SHP77 treated with DMSO at 0.1 percent for 48 hours (cell line): ENCODE measurements at regions not wholly inside any gene's neighbourhood (a gene's known extent, or its start where the extent isn't known, plus 50 kb on each side); places are given as distances from the start of the nearest gene placed in this dataset.

Experiments
- DNase-seq: peaks from one replicate; lab custom pipeline; 2025; lab: John Stamatoyannopoulos, UW

DNA sequence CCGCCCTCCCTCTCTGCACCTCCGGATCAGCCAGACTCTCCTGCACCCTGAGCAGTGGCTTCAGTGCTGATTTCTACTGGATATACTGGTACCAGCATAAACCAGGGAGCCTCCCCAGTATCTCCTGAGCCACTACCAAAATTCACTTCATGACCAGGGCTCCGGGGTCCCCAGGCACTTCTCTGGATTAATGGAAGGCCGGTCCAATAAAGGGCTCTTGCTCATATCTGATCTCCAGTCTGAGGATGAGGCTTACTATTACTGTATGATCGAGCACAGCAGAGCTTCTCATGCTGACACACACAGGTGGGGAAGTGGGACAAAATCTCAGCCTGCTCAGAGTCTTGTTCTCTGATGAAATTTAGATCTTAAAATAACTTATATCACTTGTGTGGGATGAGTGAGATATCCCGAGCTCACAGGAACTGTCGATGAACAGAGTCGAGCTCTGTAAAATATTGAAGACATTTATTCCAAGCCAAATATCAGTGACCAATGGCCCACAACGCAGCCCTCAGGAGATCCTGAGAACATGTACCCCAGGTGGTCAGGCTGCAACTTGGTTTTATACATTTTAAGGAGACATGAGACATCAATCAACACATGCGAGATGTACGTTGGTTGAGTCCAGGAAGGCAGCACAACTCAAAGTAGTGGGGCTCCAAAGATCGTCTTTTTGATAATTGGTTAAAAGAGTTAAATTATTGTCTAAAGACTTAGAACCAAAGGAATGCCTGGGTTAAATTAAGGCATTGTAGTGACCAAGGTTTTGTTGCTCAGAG is 93.0 kb upstream of the TOP3B start:
- no peak for DNase-seq

DNA sequence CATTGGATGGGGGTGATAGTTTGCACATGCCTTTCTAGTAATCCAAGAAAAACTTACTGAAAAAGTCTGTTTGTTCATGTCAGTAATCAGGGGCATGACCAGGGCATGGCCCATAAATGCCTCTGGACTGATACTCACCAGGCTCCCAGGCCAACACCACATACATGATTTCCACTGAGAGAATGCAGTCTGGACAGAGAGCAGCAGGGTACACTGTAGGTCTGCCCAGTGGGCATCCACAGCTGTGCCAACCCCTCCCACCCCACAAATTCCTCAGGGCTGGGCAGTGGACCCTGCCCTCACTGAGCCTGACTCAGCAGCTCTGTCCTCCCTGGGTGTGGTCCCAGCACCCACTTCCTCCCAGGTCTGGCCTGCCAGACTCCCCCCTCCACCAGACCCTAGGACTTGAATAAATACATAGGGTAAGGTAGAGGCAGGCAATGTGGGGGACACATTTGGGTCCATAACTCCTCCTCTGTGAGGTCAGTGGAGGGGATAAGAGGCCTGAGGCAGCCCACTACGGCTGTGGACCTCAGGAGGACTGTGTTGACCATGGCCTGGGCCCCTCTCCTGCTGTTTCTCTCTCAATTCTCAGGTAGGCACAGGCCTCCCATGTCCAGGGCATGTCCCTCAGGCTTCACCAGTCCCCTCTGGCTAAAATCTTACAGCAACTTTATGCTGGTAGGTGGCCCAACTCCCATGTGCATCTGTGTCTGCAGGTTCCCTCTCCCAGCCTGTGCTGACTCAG is 92.2 kb upstream of the TOP3B start:
- DNase-seq = no peak

DNA sequence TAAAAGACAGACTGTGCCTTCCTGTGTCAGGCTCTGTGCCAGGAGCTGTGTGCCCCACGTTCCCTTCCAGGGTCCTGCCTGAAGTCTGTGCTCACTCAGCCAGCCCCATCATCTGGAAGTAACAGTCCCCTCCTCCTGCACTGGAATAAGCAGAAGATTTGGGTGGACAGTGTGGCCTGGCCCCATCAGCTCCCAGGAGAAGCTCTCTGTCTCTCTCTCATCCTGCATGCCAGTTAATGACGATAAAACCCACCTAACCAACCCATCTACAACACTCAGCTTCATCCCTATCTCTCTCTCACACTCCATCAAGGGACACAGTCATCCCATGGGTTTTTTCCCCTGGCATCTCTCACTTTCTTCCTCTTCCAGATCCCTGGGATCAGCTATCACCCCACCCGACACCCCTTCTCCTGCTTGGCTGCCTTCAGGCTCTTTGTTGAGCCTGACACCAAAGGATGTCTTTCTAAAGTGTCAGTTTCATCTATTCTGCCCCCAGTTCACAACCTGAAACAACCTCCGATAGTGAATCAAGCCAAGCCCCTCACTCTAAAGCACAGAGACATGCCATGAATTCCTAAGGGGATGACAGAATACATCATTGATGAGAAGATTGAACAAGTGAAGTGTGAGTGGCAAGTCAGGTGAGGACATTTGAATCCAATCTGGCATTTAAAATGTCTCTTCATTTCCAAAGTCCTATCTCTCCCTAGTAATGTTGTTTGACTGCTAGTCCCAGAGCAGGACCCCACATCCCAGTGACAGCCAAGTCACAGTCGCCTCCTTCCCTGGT is 91.4 kb upstream of the TOP3B start:
- DNase-seq = no peak

GRCh38 chr22:22072169-22072836 is 89.7 kb upstream of the TOP3B start:
- DNase-seq = no peak

DNA sequence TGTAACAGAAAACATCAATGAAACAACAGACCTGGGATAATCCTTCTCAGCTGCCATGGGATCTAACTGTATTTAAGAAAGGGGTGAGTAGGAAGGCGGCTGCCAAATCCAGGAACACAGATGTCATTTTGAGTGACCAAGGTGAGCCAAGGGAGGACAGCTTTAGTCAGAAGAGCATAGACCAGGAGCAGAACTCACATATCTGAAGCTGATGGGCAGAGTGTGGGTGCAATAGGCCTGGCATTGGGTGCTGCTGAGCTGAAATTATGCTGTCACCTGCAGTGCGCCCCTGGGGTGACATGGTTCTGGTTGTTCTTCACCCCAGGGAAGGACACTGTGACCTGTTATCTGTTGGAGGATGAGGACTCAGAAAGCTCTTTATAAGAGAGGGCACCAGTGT is 88.9 kb upstream of the TOP3B start:
- no peak for DNase-seq

GRCh38 chr22:22070371-22070824 is 87.8 kb upstream of the TOP3B start:
- no peak for DNase-seq

DNA sequence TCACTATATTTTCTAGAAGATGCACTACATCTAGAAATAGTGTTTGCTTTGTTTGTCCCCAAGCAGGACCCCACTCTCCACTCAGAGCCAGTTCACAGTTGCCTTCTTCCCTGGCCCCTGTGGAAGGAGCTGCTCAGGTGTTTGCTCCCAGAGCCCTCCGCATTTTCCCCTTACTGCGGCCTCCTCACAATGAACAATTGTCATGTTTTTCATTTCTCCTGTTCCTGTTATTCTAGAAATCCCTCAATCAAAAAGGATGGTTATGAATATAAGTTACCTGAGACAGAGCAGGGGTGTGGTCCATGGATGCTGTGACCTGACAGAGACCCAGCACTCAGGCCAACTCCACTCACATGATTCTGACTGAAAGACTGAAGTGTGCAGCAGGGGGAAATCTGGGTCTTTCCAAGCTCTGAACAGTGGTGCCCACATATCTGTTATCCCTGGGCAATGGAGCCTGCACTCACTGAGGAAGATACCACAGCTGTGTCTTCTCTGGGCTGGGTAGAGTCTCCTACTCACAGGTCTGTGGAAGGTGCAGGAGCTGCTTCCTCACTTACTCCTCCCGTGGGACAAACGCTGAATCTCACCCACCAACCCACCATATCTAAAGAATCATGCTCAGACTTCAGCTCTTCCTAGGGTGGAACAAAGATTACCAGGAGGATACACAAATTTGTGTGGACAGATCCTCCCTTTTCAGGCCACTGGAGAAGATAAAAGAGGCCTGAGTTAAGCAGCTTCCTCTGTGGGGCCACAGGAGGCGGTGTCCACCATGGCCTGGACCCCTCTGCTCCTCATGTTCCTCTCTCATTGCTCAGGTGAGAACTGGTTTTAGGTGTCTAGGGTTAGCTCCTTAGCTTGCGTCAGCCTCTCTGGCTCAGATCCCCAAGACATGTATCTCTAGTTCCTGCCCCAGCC is 87.1 kb upstream of the TOP3B start:
- no peak for DNase-seq

GRCh38 chr22:22068657-22069056 is 86.1 kb upstream of the TOP3B start:
- no peak for DNase-seq

DNA sequence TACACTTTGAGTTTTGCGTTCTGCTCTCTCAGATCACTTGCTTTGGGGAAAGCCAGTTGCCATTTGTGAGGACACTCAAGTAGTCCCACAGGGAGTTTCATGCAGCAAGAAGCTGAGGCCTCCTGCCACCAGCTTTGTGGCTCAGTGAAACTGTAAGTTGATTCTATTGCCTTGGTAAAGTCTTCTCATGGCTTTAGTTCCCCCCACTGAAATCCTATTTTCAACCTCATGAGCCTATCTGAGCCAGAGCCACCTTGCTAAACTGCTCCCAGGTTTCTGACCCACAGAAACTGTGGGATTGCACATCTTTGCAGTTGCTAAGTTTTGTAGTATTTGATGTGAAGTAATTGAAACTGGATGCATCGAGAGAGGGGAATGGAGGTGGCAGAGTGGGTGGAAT is 85.4 kb upstream of the TOP3B start:
- no peak for DNase-seq

DNA sequence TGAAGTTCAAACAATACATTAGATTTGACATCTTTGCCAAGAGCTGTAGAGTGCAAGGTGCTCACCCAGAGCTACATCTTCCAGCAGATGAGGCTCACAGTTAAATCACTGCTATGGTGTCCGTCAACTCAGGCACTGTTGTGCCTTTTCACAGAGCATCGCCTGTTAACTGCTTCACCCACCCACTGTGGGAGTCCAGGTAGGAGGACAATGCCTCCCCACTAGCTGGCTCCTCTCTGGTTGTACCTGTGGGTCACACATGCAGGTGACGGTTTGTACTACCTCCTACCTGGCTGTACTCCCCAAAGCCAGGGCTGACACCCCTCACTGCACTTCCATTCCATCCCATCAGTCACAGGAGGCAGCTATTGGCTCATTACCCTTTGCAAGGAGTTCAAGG is 84.6 kb upstream of the TOP3B start:
- DNase-seq = no peak

DNA sequence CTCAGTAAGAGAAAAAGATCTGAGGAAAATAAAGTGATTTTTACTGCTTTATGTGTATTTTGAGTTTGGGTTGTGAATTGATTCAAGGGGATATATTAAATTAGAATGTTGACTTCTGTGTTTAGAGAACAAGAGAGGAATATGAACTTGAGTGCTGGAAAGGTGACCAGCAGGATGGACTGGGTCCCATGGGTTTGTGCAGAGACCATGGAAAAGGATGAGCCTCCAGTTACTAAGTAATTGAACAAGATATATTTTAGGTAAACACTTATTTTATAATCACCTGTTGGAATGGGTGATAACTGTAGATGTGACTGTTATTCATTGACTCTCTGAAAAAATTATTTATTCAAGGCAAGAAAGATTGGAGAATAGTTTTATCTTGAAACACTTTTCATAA is 82.0 kb upstream of the TOP3B start:
- no peak for DNase-seq

DNA sequence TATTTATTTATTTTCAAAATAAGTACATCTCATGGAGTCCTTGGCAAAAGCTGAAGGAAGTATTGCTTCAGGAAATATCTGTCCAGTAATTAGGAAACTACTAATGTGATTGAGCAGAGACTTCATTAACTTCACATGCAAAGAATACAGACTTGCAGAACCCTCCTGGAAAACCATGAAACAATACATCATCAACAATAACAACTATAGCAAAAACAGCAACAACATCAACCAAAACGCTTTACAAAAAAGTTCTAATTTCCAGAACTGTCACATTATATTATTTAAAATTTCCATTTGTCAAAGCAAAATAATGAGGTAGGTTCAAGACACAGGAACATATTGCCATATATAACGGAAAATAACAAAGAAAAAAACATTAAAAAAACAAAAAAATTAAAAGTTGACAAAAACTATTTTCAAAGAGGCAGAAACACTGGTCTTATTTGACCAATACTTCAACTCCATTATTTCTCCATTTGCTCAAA is 79.8 kb upstream of the TOP3B start:
- DNase-seq = no peak

DNA sequence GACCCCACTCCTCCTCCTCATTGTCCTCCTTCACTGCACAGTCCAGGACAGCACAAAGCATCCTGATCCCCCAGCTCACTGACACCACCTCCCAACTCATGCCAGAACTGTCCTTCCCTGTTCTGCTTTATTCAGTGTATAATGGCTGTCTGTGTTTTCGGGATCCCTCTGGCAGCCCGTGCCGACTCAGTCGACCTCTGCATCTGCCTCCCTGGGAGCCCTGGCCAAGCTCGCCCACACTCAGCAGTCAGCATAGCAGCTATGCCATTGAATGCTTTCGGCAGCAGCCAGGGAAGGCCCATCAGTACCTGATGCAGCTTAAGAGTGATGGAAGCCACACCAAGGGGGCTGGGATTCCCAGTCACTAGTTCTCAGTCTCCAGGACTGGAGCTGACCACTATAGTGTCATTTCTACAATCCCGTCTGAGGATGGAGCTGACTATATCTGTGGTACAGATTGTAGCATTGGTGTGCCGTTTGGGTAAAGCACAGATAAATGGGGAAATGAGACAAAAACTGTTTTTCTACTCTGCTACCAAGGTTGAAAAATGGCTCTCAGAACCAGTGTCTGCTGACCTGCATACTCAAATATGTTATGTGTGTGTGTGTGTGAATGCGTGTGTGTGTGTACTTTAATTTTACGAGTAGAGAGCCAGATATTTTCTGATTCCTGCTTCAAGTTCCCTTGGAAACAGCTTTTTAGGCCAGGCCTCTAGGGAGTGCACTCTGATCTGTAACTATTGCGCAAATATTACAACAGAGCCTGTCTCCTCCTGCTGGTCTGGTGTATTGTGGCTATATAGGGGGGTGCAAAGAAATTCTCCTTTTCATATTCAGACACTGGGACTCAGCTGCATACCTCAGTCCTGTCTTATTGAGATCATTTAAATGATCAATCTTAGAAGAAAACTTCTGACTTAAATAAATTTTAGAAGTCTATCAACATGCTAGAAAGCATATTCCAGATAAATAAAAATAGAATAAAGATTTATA is 78.8 kb upstream of the TOP3B start:
- no peak for DNase-seq

GRCh38 chr22:22060200-22061084 is 77.9 kb upstream of the TOP3B start:
- no peak for DNase-seq

GRCh38 chr22:22059291-22060002 is 76.9 kb upstream of the TOP3B start:
- DNase-seq = no peak

DNA sequence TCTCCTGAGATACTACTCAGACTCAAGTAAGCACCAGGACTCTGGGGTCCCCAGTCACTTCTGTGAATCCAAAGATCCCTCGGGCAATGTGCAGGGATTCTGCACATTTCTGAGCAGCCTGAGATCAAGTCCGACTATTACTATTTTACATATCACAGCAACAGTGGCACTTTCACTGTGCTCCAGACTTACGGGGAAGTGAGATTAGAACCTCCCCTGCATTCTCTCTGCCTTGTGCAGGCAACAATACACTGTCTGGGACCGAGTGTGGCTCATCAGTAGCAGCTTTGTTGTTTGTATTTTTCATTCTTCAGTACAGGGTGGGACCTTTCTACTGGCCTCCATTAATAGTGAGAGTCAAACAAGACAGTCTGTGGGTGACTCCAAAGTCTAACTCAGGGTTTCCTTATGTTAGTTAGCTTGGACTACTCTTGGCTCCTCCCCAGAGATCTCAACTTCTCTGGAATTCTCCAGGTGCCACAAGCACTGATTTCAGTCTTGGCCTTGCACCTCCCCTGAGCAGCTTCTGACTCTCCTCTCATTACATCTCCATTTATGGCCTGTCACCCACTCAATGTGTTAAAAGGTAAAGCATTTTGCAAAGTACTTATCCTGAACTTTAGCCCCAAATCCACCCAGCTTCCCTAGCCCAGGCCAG is 76.2 kb upstream of the TOP3B start:
- DNase-seq = no peak

DNA sequence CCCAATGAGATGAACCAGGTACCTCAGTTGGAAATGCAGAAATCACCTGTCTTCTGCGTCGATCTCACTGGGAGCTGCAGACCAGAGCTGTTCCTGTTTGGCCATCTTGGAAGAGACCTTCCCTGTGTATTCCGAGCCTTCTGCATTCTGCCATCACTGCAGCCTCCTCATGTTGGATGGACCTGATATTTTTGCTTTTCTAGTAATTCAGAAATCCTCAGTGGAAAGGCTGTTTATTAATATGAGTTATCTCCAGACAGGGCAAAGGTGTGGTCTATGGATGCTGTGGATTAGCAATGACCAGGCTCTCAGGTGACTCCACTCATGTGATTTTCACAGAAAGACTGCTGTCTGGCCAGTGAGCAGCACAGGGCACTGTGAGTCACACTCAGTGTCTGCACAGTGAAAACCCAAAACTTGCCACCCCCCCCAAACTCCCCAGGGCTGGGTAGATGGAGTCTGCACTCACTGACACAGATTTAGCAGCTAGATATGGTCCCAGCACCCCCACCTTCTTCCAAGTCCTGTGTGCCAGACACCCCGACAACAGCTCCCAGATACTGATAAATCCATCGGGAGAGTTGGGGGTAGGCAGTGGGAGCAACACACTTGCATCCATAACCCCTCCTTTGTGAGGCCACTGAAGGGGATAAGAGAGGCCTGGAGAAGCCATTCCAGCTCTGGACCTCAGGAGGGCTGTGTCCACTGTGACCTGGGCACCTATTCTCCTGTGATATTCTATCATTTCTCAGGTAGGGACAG is 75.2 kb upstream of the TOP3B start:
- DNase-seq = no peak
